ENCODE measurements at regions not wholly inside any gene's neighbourhood (a gene's known extent, or its start where the extent isn't known, plus 50 kb on each side); places are given as distances from the start of the nearest gene placed in this dataset.

GRCh38 chr5:119694284-119694683 is 64.9 kb downstream of the FAM170A start:
- Mint-ChIP-seq H3K27ac (no peak overlapping the region), H3K4me3 (no peak overlapping the region), H3K4me1 (no peaks in the 10 kb centered on the region), H3K27me3 (no peaks in the 10 kb centered on the region), H3K9me3 (ENCODE audit: insufficient read depth) (peaks cover 4% of the 10 kb centered on the region)
- WGBS (ENCODE audit: insufficient coverage), result no CpG with 5 or more reads among the region's 3 CpGs
- Histone ChIP-seq H3K27me3 (replicated peaks in 1 of 4; ENCODE audit: control extremely low read depth in 1 of 4, control insufficient read depth in 3 of 4, insufficient read depth in 4 of 4, low read length in 3 of 4) (no peaks in the 10 kb centered on the region), H2AFZ (ENCODE audit: insufficient read depth, low read depth, low read length, poor library complexity, severe bottlenecking) (no peak overlapping the region), H3K4me2 (replicated peaks; ENCODE audit: low read depth, low read length, poor library complexity, severe bottlenecking) (no peak overlapping the region), H3K9me3 (ENCODE audit: control extremely low read depth in 1 of 3, control insufficient read depth in 2 of 3, insufficient read depth in 1 of 3, low read length in 2 of 3) (peaks cover 0 to 10% (median 9%) of the 10 kb centered on the region in 3 donors), H4K20me1 (ENCODE audit: control insufficient read depth, insufficient read depth, low read length, poor library complexity, severe bottlenecking) (no peaks in the 10 kb centered on the region), H3K4me3 (ENCODE audit: control extremely low read depth in 1 of 5, extremely low read depth in 1 of 5, insufficient read depth in 1 of 5, low read depth in 2 of 5, low read length in 4 of 5) (no peak overlapping the region), H3K36me3 (replicated peaks in 1 of 2; ENCODE audit: control extremely low read depth in 1 of 2, control insufficient read depth in 1 of 2, extremely low read depth in 1 of 2, insufficient read depth in 2 of 2, low read length in 1 of 2) (no peaks in the 10 kb centered on the region), H3K27ac (ENCODE audit: low read length in 2 of 2) (no peak overlapping the region), H3K4me1 (ENCODE audit: control insufficient read depth in 2 of 2, insufficient read depth in 2 of 2, low read length in 2 of 2) (no peaks in the 10 kb centered on the region), H3K79me2 (ENCODE audit: control insufficient read depth, insufficient read depth, low read length) (no peaks in the 10 kb centered on the region), H3K9ac (ENCODE audit: low read length) (no peak overlapping the region)
- TF ChIP-seq EZH2 (IDR thresholded peaks at IDR 0.05; ENCODE audit: borderline replicate concordance, insufficient read depth, low read depth, low read length, poor library complexity, severe bottlenecking) (no peak), CTCF (IDR thresholded peaks at IDR 0.05) (no peak)
- no peak for ATAC-seq (ENCODE audit: low read depth)
- CTCF ChIA-PET, result no interaction called here
- POLR2A ChIA-PET, result no interaction called here
- no peak for DNase-seq
- intact Hi-C loops (cut with micrococcal nuclease), result no loop called here

GRCh38 chr5:119706049-119706448 is 76.7 kb downstream of the FAM170A start:
- TF ChIP-seq CTCF (IDR thresholded peaks at IDR 0.05) (no peak), EZH2 (IDR thresholded peaks at IDR 0.05; ENCODE audit: borderline replicate concordance, insufficient read depth, low read depth, low read length, poor library complexity, severe bottlenecking) (no peak)
- no peak overlapping the region for H3K4me3 Mint-ChIP-seq
- no peaks in the 10 kb centered on the region for H3K4me1 Mint-ChIP-seq
- DNase-seq (no peak), ATAC-seq (ENCODE audit: low read depth) (no peak)
- Histone ChIP-seq H3K79me2 (ENCODE audit: control insufficient read depth, insufficient read depth, low read length) (no peaks in the 10 kb centered on the region), H3K27ac (ENCODE audit: low read length in 2 of 2) (no peak overlapping the region), H2AFZ (ENCODE audit: insufficient read depth, low read depth, low read length, poor library complexity, severe bottlenecking) (no peak overlapping the region), H3K4me3 (ENCODE audit: control extremely low read depth in 1 of 5, extremely low read depth in 1 of 5, insufficient read depth in 1 of 5, low read depth in 2 of 5, low read length in 4 of 5) (no peak overlapping the region), H3K36me3 (replicated peaks in 1 of 2; ENCODE audit: control extremely low read depth in 1 of 2, control insufficient read depth in 1 of 2, extremely low read depth in 1 of 2, insufficient read depth in 2 of 2, low read length in 1 of 2) (no peaks in the 10 kb centered on the region), H3K9me3 (ENCODE audit: control extremely low read depth in 1 of 3, control insufficient read depth in 2 of 3, insufficient read depth in 1 of 3, low read length in 2 of 3) (peaks cover 0 to 5% (median 0%) of the 10 kb centered on the region in 3 donors), H4K20me1 (ENCODE audit: control insufficient read depth, insufficient read depth, low read length, poor library complexity, severe bottlenecking) (no peaks in the 10 kb centered on the region), H3K27me3 (replicated peaks in 1 of 4; ENCODE audit: control extremely low read depth in 1 of 4, control insufficient read depth in 3 of 4, insufficient read depth in 4 of 4, low read length in 3 of 4) (no peaks in the 10 kb centered on the region), H3K4me2 (replicated peaks; ENCODE audit: low read depth, low read length, poor library complexity, severe bottlenecking) (no peak overlapping the region), H3K9ac (ENCODE audit: low read length) (no peak overlapping the region), H3K4me1 (ENCODE audit: control insufficient read depth in 2 of 2, insufficient read depth in 2 of 2, low read length in 2 of 2) (no peaks in the 10 kb centered on the region)
- intact Hi-C loops (cut with micrococcal nuclease), result no loop called here
- H3K27ac Mint-ChIP-seq, result no peak overlapping the region
- CTCF ChIA-PET, result no interaction called here
- 95% methylated on average over 9 of the region's 9 CpGs for WGBS (ENCODE audit: insufficient coverage)
- H3K27me3 Mint-ChIP-seq, result peaks cover 13% of the 10 kb centered on the region
- H3K9me3 Mint-ChIP-seq (ENCODE audit: insufficient read depth), result peaks cover 2% of the 10 kb centered on the region
- POLR2A ChIA-PET, result no interaction called here

Measured in B cell (primary cell).